A549 (cell line): ENCODE measurements at regions not wholly inside any gene's neighbourhood (a gene's known extent, or its start where the extent isn't known, plus 50 kb on each side); places are given as distances from the start of the nearest gene placed in this dataset.

ENCODE experiments used
- ATAC-seq, 2 experiments: fragments of 200-7000 bp in 1 of 2; fragments of >200 bp in 1 of 2; cut with Nextera tagmentation in 1 of 2; cut with Tn5 transposase in 1 of 2; 3 replicates each; pipeline versions ENCODE4 v1.8.0 to v1.9.1; 2018 to 2020; ENCODE audit warnings: mild to moderate bottlenecking in 1 of 2, moderate library complexity in 1 of 2
- CTCF ChIA-PET: fragments of 300-600 bp; sonication (Branson Sonifier 250); formaldehyde crosslinking; extraction: SDS; loops from one replicate; lab custom pipeline; 2021; ENCODE audit warnings: antibody characterized with exemption, inconsistent platforms; lab: Yijun Ruan, JAX
- POLR2A ChIA-PET: fragments of 350-600 bp; formaldehyde crosslinking; extraction: SDS; loops from one replicate; lab custom pipeline; 2021; ENCODE audit warnings: antibody characterized with exemption, inconsistent platforms; lab: Yijun Ruan, JAX
- DNase-seq, 2 experiments: peaks; one replicate each; pipeline versions ENCODE4 v3.0.0 to v3.0.0-alpha.2; 2011 to 2016; ENCODE audit warnings: low read depth in 1 of 2, low spot score in 1 of 2
- FAIRE-seq: peaks from 2 replicates; lab custom pipeline; 2011; peaks lifted over from hg19 to GRCh38; lab: Jason Lieb, UNC
- H3K27ac ChIP-seq, 2 experiments: fragments of >200 bp; sonication (Bioruptor Twin); formaldehyde crosslinking; 3 replicates each; pipeline ENCODE4 v1.5.1; 2016 to 2017
- H3K4me1 ChIP-seq: fragments of >200 bp; sonication (Bioruptor Twin); formaldehyde crosslinking; 3 replicates; pipeline ENCODE4 v1.6.1; 2016
- H3K4me2 ChIP-seq: fragments of >200 bp; sonication (Bioruptor Twin); formaldehyde crosslinking; 3 replicates; pipeline ENCODE4 v1.6.1; 2016
- H3K4me3 ChIP-seq: fragments of >200 bp; sonication (Bioruptor Twin); formaldehyde crosslinking; 3 replicates; pipeline ENCODE4 v1.5.1; 2016
- H3K9me3 ChIP-seq: fragments of >200 bp; sonication (Bioruptor Twin); formaldehyde crosslinking; 3 replicates; pipeline ENCODE4 v1.6.1; 2016
- ATOH8 ChIP-seq: fragments of 250-450 bp; sonication (Bioruptor Pico); IDR thresholded peaks from 2 replicates; pipeline ENCODE4 v1.5.0; 2020; ENCODE audit warnings: low read depth, mild to moderate bottlenecking, moderate library complexity
- BCL3 ChIP-seq: fragments of >200 bp; sonication (Bioruptor Twin); formaldehyde crosslinking; IDR thresholded peaks from 3 replicates; pipeline ENCODE4 v1.6.1; 2016
- CEBPB ChIP-seq, 2 experiments: fragments of >200 bp in 1 of 2; sonication (Bioruptor Twin) in 1 of 2; formaldehyde crosslinking in 1 of 2; IDR thresholded peaks; 2 replicates each; pipeline ENCODE4 v1.6.1; 2012 to 2016
- CHD2 ChIP-seq: fragments of 150-350 bp; IDR thresholded peaks from 2 replicates; pipeline ENCODE4 v1.6.1; 2014; ENCODE audit warnings: low read length; ENCODE audit not compliant: partially characterized antibody
- CHD4 ChIP-seq: fragments of 200-600 bp; sonication (generic); IDR thresholded peaks from 2 replicates; pipeline ENCODE4 v1.6.1; 2016; ENCODE audit warnings: antibody characterized with exemption, mild to moderate bottlenecking, borderline replicate concordance
- EHF ChIP-seq: fragments of 250-450 bp; sonication (Bioruptor Pico); IDR thresholded peaks from 2 replicates; pipeline ENCODE4 v1.5.0; 2020; ENCODE audit warnings: mild to moderate bottlenecking
- EHMT2 ChIP-seq: fragments of 200-600 bp; sonication (generic); IDR thresholded peaks from 2 replicates; pipeline ENCODE4 v1.6.1; 2016; ENCODE audit warnings: antibody characterized with exemption, low read depth, mild to moderate bottlenecking, moderate library complexity
- FOSB ChIP-seq: fragments of 250-450 bp; sonication (Bioruptor Pico); IDR thresholded peaks from 2 replicates; pipeline ENCODE4 v1.5.0; 2020; ENCODE audit warnings: mild to moderate bottlenecking, moderate library complexity
- FOSL2 ChIP-seq, 2 experiments: fragments of 450-650 bp in 1 of 2; fragments of >200 bp in 1 of 2; sonication (Bioruptor Twin) in 1 of 2; formaldehyde crosslinking; IDR thresholded peaks; 2 replicates each; pipeline versions ENCODE4 v1.5.0 to v1.6.1; 2016 to 2020; ENCODE audit warnings: mild to moderate bottlenecking in 1 of 2, moderate library complexity in 1 of 2
- FOXS1 ChIP-seq: fragments of 250-450 bp; sonication (Bioruptor Pico); IDR thresholded peaks from 2 replicates; pipeline ENCODE4 v1.5.0; 2020; ENCODE audit warnings: mild to moderate bottlenecking, moderate library complexity
- HES2 ChIP-seq: fragments of >200 bp; sonication (Bioruptor Twin); formaldehyde crosslinking; IDR thresholded peaks from 2 replicates; pipeline ENCODE4 v1.6.1; 2016
- HOXA7 ChIP-seq: fragments of 250-450 bp; sonication (Bioruptor Pico); IDR thresholded peaks from 2 replicates; pipeline ENCODE4 v1.5.0; 2020; ENCODE audit warnings: mild to moderate bottlenecking, moderate library complexity
- HOXB13 ChIP-seq: fragments of 250-450 bp; sonication (Bioruptor Pico); IDR thresholded peaks from 2 replicates; pipeline ENCODE4 v1.5.0; 2020; ENCODE audit warnings: low read depth, mild to moderate bottlenecking, moderate library complexity
- MAFK ChIP-seq: fragments of 450-650 bp; IDR thresholded peaks from 2 replicates; pipeline ENCODE4 v1.6.1; 2014; ENCODE audit not compliant: partially characterized antibody
- MAX ChIP-seq: IDR thresholded peaks from 2 replicates; pipeline ENCODE4 v1.6.1; 2012
- NPAS2 ChIP-seq: fragments of 250-450 bp; sonication (Bioruptor Pico); IDR thresholded peaks from 2 replicates; pipeline ENCODE4 v1.8.0; 2022; ENCODE audit warnings: mild to moderate bottlenecking, moderate library complexity, borderline replicate concordance
- POLR2A ChIP-seq: IDR thresholded peaks from 2 replicates; pipeline ENCODE4 v1.6.1; 2012; ENCODE audit warnings: mild to moderate bottlenecking, low read length
- RARB ChIP-seq: fragments of 250-450 bp; sonication (Bioruptor Pico); IDR thresholded peaks from 2 replicates; pipeline ENCODE4 v1.8.0; 2021; ENCODE audit warnings: mild to moderate bottlenecking, moderate library complexity
- RCOR1 ChIP-seq: fragments of 150-350 bp; IDR thresholded peaks from 2 replicates; pipeline ENCODE4 v1.6.1; 2014; ENCODE audit warnings: antibody characterized with exemption, low read length, low read depth
- REST ChIP-seq: fragments of 200-600 bp; sonication (generic); IDR thresholded peaks from 2 replicates; pipeline ENCODE4 v1.6.1; 2016; ENCODE audit warnings: antibody characterized with exemption, mild to moderate bottlenecking, moderate library complexity
- RFX5 ChIP-seq: fragments of 450-650 bp; IDR thresholded peaks from 2 replicates; pipeline ENCODE4 v1.7.1; 2014; ENCODE audit warnings: antibody characterized with exemption, mild to moderate bottlenecking, moderate library complexity
- SREBF2 ChIP-seq: fragments of 450-650 bp; IDR thresholded peaks from 2 replicates; pipeline ENCODE4 v1.6.1; 2014; ENCODE audit warnings: mild to moderate bottlenecking, moderate library complexity
- USF2 ChIP-seq: fragments of 450-650 bp; IDR thresholded peaks from 2 replicates; pipeline ENCODE4 v1.6.1; 2014; ENCODE audit warnings: antibody characterized with exemption
- ZC3H11A ChIP-seq: fragments of 450-650 bp; IDR thresholded peaks from 2 replicates; pipeline ENCODE4 v1.6.1; 2014; ENCODE audit warnings: antibody characterized with exemption, mild to moderate bottlenecking
- ZNF302 ChIP-seq: fragments of 250-450 bp; sonication (Bioruptor Pico); IDR thresholded peaks from 2 replicates; pipeline ENCODE4 v1.9.0; 2021; ENCODE audit warnings: inconsistent platforms, mild to moderate bottlenecking, moderate library complexity
- WGBS: methylation state at CpG from one replicate; pipeline ENCODE4 v1.1.6; 2017; ENCODE audit errors: missing lambda C conversion rate; 5-methylcytosine and 5-hydroxymethylcytosine counted together

GRCh38 chr13:66216728-66217127, 1013.4 kb downstream of the PCDH9 start (continued):
- TF ChIP-seq EHF (CRISPR knock-in tag) (no peak), RFX5 (no peak), HOXA7 (CRISPR knock-in tag) (no peak)
- TF ChIP-seq, all 56 proteins: peak for 0

- peaks cover 13% of the 10 kb centered on the region; the same call in 2 of the 3 replicates for H3K4me1 ChIP-seq
- POLR2A ChIA-PET = no interaction called here
- CTCF ChIA-PET = interaction anchor here (1.0 kb wide), 1 partner anchor 1742 kb away, joined by 3 read pairs; no protein-coding TSS in a partner anchor
- FAIRE-seq (no peak), ATAC-seq (no peak), DNase-seq (no peak)
- H3K4me2 ChIP-seq = no peak overlapping the region
- H3K27ac ChIP-seq = no peak overlapping the region
- TF ChIP-seq RARB = no peak
- no peak for TF ChIP-seq RCOR1
- TF ChIP-seq SREBF2 = no peak
- no peak for TF ChIP-seq ATOH8 (CRISPR knock-in tag)
- no peak for TF ChIP-seq ZNF302 (CRISPR knock-in tag)
- no peak for TF ChIP-seq RFX5
- no peak for TF ChIP-seq POLR2A
- TF ChIP-seq NPAS2 (CRISPR knock-in tag) = no peak
- no peak for TF ChIP-seq CHD4
- TF ChIP-seq MAX = no peak
- TF ChIP-seq CEBPB (IDR thresholded peaks at IDR 0.05) = no peak
- TF ChIP-seq HOXB13 (CRISPR knock-in tag) = no peak
- no peak for TF ChIP-seq ZC3H11A
- no peak for TF ChIP-seq HES2
- TF ChIP-seq FOSB (CRISPR knock-in tag) = no peak
- no peak for TF ChIP-seq EHMT2
- TF ChIP-seq USF2 = no peak
- no peaks in the 10 kb centered on the region for H3K9me3 ChIP-seq
- H3K4me3 ChIP-seq = no peak overlapping the region
Measured at GRCh38 chr13:66214467-66214866, 1015.7 kb downstream of the PCDH9 start.

GRCh38 chr13:66212511-66212910, 1017.6 kb downstream of the PCDH9 start:
- CTCF ChIA-PET = no interaction called here

More at GRCh38 chr13:66212511-66212910, 1017.6 kb downstream of the PCDH9 start:
- Histone ChIP-seq H3K4me2 (no peak overlapping the region), H3K4me3 (no peak overlapping the region), H3K4me1 (peaks cover 13% of the 10 kb centered on the region; the same call in 2 of the 3 replicates)
- ATAC-seq (no peak), FAIRE-seq (no peak), DNase-seq (no peak)
- POLR2A ChIA-PET = no interaction called here
- WGBS = 100% methylated on average over 1 of the region's 1 CpG
- TF ChIP-seq BCL3 (no peak), EHF (CRISPR knock-in tag) (no peak), MAFK (no peak), USF2 (no peak), FOXS1 (CRISPR knock-in tag) (no peak), NPAS2 (CRISPR knock-in tag) (no peak), SREBF2 (no peak), EHMT2 (no peak), CHD2 (no peak), HES2 (no peak), REST (no peak), MAX (no peak), FOSL2 (IDR thresholded peaks at IDR 0.05) (no peak), FOSL2 (CRISPR knock-in tag; IDR thresholded peaks at IDR 0.05) (no peak)
- TF ChIP-seq, all 56 proteins: peak for 0
- H3K9me3 ChIP-seq = no peaks in the 10 kb centered on the region
- no peak overlapping the region for H3K27ac ChIP-seq
